OCI-LY3 (cell line): ENCODE measurements at regions not wholly inside any gene's neighbourhood (a gene's known extent, or its start where the extent isn't known, plus 50 kb on each side); places are given as distances from the start of the nearest gene placed in this dataset.

Experiments used
- EZH2phosphoT487 ChIP-seq: fragments of 200-600 bp; shearing (Covaris generic); IDR thresholded peaks from 2 replicates; pipeline ENCODE4 v1.6.1; 2018; ENCODE audit warnings: antibody characterized with exemption, mixed run types, low read depth
- TF ChIP-seq, protein P1 (sequence below): fragments of 200-600, 300-600 bp; sonication (generic); IDR thresholded peaks from 2 replicates; pipeline ENCODE4 v1.5.1; 2014; ENCODE audit warnings: antibody characterized with exemption, low read length, low read depth

GRCh38 chr6:9009931-9010330, 574.6 kb upstream of the SLC35B3 start:
- TF ChIP-seq, protein P1, sequence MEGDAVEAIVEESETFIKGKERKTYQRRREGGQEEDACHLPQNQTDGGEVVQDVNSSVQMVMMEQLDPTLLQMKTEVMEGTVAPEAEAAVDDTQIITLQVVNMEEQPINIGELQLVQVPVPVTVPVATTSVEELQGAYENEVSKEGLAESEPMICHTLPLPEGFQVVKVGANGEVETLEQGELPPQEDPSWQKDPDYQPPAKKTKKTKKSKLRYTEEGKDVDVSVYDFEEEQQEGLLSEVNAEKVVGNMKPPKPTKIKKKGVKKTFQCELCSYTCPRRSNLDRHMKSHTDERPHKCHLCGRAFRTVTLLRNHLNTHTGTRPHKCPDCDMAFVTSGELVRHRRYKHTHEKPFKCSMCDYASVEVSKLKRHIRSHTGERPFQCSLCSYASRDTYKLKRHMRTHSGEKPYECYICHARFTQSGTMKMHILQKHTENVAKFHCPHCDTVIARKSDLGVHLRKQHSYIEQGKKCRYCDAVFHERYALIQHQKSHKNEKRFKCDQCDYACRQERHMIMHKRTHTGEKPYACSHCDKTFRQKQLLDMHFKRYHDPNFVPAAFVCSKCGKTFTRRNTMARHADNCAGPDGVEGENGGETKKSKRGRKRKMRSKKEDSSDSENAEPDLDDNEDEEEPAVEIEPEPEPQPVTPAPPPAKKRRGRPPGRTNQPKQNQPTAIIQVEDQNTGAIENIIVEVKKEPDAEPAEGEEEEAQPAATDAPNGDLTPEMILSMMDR: no peak
- no peak for TF ChIP-seq EZH2phosphoT487
